ENCODE measurements at regions not wholly inside any gene's neighbourhood (a gene's known extent, or its start where the extent isn't known, plus 50 kb on each side); places are given as distances from the start of the nearest gene placed in this dataset.

GRCh38 chr18:10398571-10398970, 55.9 kb upstream of the APCDD1 start:
- no peak for TF ChIP-seq CTCF (IDR thresholded peaks at IDR 0.05; ENCODE audit: insufficient read depth, low read depth, low read length)
- no peak for DNase-seq (ENCODE audit: low read depth)
- no peak overlapping the region for H3K4me3 ChIP-seq (ENCODE audit: low read depth, low read length)

- no peak overlapping the region for H3K4me3 ChIP-seq (ENCODE audit: low read depth, low read length)
- DNase-seq (ENCODE audit: low read depth) = no peak
- TF ChIP-seq CTCF (IDR thresholded peaks at IDR 0.05; ENCODE audit: insufficient read depth, low read depth, low read length) = no peak
Measured at GRCh38 chr18:10399465-10399864, 55.0 kb upstream of the APCDD1 start.

GRCh38 chr18:10400534-10401307, 53.7 kb upstream of the APCDD1 start:
- no peak overlapping the region for H3K4me3 ChIP-seq (ENCODE audit: low read depth, low read length)
- TF ChIP-seq CTCF (IDR thresholded peaks at IDR 0.05; ENCODE audit: insufficient read depth, low read depth, low read length) = no peak
- DNase-seq (ENCODE audit: low read depth) = no peak

- TF ChIP-seq CTCF (IDR thresholded peaks at IDR 0.05; ENCODE audit: insufficient read depth, low read depth, low read length) = no peak
- no peak overlapping the region for H3K4me3 ChIP-seq (ENCODE audit: low read depth, low read length)
- no peak for DNase-seq (ENCODE audit: low read depth)
Measured at GRCh38 chr18:10401521-10401920, 52.9 kb upstream of the APCDD1 start.

GRCh38 chr18:10401930-10402329, 52.5 kb upstream of the APCDD1 start:
- no peak for TF ChIP-seq CTCF (IDR thresholded peaks at IDR 0.05; ENCODE audit: insufficient read depth, low read depth, low read length)

GRCh38 chr18:10402871-10403559, 51.4 kb upstream of the APCDD1 start:
- TF ChIP-seq CTCF (IDR thresholded peaks at IDR 0.05; ENCODE audit: insufficient read depth, low read depth, low read length) = no peak
- no peak overlapping the region for H3K4me3 ChIP-seq (ENCODE audit: low read depth, low read length)
- DNase-seq (ENCODE audit: low read depth) = no peak

More at GRCh38 chr18:10401930-10402329, 52.5 kb upstream of the APCDD1 start:
- H3K4me3 ChIP-seq (ENCODE audit: low read depth, low read length) = no peak overlapping the region
- no peak for DNase-seq (ENCODE audit: low read depth)
